NCI-H146 treated with DMSO at 0.1 percent for 48 hours (cell line): ENCODE measurements at regions not wholly inside any gene's neighbourhood (a gene's known extent, or its start where the extent isn't known, plus 50 kb on each side); places are given as distances from the start of the nearest gene placed in this dataset.
A peak's percentile ranks its signal among the peaks of the same experiment; 100 is the strongest.
"Not testable (repeated sequence)": the region's sequence is repeated elsewhere in the genome, so short reads cannot be mapped to it uniquely, and the experiment has no call there.

ENCODE experiments used
- DNase-seq: peaks from one replicate; lab custom pipeline; 2025; ENCODE audit not compliant: unreplicated experiment; lab: John Stamatoyannopoulos, UW

GRCh38 chr10:21157664-21158063 lies 260.6 kb upstream of the NEBL start:
- no peak for DNase-seq

GRCh38 chr10:21150166-21150565 lies 253.1 kb upstream of the NEBL start:
- DNase-seq = no peak

DNA sequence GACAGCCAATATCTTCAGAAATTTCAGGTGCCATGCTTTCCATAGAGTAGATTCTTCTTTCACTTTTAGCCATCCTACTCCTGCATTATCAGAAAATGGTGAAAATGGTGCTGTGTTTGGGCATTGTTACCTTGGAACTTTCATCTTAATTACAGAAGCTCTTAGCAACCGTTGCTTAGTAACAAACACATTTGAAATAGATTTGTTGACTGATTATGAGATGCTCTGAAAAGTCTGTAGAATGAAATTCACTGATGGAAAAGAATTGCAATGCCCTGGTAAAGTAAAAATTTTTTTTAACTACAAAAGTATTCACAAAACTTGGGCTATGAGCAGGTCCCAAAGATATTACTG lies 249.3 kb upstream of the NEBL start:
- DNase-seq = peak; percentile 21

DNA sequence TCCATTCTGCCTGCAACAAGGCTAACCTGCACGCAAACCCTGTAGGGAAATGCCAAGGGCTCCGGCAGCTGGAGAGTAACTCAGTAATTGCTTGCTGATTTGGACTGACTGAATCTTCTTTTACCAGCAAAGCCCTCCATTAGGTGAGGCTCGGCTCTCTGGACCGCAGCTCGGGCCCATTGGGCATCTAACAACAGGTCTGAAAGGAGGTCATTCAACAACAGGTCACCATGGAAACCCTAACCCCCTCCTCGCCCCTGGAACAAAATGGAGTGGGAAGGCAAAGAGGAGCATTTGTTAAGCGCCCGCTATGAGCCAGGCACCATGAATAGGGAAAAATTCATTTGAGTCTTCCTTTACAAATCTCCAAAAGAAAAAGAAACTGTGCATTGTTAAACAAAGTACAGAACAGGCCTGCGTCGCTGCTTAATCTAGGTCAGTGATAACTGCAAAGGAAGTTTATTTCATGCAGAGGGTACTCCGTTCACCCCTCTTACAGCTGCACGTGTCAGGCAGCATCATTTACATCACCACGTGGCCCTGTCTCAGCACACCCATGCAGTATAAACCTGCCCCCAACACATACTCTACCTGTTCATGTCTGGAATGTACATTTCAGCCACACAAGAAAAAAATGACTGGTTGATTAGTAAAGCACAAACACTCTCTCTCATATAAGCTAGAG lies 248.8 kb upstream of the NEBL start:
- DNase-seq = no peak

DNA sequence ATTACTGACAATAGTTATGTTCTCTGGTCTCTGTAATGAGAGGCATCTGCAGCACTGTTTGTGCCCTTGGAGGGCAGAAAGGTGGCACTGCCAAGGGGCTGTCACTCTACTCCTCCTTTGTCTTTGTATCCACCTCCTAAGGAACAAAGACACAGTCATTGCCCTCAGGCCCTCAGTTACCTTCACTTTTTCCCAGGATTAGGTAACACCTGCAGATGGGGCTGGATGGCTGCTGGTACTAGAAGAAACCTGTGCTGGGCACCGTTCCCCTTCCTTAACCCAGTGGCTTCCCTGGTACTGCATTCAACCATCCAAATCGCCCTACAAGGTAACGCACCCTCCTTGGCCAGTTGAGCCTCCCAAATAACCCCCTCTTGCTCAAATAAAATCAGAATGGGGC lies 246.9 kb upstream of the NEBL start:
- no peak for DNase-seq

- no peak for DNase-seq
Measured at GRCh38 chr10:21141946-21142492, 244.9 kb upstream of the NEBL start.

- DNase-seq = peak; percentile 88
Measured at GRCh38 chr10:21138769-21139340, 241.7 kb upstream of the NEBL start.

GRCh38 chr10:21135023-21135931 lies 238.2 kb upstream of the NEBL start:
- no peak for DNase-seq

DNA sequence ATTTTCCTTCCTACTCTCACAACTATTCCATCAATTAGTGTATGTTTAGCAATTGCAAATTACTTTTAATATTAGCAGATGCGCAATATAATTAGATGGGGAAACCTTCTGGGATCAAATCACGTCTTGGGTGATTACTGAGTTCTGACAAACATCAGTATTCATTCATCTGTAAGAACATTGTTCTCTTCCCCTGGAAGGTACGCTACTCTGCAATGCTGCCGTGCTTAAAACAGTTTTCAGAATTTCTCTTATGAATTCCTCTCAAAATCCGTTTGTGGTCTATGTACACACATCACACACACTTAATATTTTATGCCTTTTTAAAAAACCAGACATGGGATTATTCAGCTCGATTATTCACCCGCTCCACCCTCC lies 237.5 kb upstream of the NEBL start:
- no peak for DNase-seq

DNA sequence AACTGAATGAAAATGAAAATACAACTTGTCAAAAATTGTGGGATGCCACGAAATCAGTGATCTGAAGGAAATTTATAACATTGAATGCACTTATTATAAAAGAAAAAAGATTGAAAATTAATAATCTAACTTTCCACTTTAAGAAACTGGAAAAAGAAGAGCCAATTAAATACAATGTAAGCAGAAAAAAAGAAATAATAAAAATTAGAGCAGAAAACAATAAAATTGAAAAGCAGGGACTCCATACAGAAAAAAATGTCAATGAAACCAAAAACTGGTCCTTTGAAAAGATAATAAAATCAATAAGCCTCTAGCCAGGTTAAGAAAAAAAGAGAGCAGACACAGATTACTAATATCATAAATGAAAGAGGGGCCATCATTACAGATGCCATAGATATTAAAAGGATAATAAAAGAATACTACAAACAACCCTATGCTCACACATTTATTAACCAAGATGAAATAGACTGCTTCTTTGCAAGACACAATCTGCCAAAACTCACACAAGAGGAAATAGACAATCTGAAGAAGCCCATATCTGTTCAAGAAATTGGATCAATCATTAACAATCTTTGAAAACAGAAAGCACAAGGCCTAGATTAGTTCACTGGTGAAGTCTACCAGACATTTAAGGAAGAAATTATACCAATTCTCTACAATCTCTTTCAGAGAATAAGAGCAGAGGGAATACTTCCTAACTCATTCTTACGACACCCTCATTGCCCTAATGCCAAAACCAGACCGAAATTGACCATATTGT lies 233.8 kb upstream of the NEBL start:
- no peak for DNase-seq

- peak; percentile 47 for DNase-seq
Measured at GRCh38 chr10:21130108-21130507, 233.0 kb upstream of the NEBL start.

DNA sequence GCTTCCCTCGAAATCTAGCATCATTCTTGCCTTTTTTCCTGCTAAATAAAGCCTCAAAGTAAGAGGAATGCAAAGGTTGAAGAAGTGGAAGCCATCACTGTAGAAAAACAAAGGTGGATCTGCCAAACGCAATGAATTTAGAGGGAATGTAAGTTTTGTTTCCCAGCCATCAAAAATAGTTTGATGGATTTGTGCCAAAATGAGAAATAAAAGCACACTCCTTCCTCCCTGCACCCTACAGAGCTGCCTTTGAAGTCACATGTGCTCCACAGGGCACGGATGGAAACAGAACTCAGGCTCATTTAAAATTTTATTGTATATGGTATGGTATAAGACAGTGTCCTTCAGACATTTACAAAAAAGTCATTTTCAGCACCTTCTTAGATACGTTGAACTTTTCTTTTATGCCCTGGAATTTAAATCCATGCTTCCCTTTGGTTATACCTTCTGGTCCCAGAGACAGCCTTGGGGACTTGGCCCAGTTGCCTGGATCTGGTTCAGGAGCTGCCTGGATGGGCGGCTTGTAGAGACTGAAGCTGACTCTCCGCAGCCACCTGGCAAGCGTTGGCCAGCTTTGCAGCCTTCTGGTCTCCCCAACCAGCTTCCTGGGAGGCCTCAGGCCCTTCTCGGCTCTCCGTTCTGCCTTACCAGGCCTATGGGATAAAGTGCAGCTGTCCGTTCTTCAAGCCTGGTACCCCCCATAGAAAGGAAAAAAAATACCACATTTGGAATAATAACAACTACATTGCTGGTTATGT lies 228.5 kb upstream of the NEBL start:
- no peak for DNase-seq

- DNase-seq = no peak
Measured at GRCh38 chr10:21122907-21123306, 225.8 kb upstream of the NEBL start.

DNA sequence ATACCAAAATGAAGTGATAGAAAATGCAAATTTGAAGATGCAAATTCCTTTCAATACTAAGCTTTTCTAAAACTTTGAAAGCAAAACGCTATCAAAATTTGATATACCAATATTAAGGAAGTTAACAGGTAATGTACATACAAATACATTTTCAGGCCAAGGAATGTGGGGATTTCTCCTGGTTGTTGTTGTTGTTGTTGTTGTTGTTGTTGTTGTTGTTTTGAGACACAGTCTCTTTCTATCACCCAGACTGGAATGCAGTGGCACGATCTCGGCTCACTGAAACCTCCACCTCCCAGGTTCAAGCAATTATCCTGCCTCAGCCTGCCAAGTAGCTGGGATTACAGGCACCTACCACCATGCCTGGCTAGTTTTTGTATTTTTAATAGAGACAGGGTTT lies 224.7 kb upstream of the NEBL start:
- DNase-seq = not testable (repeated sequence)

DNA sequence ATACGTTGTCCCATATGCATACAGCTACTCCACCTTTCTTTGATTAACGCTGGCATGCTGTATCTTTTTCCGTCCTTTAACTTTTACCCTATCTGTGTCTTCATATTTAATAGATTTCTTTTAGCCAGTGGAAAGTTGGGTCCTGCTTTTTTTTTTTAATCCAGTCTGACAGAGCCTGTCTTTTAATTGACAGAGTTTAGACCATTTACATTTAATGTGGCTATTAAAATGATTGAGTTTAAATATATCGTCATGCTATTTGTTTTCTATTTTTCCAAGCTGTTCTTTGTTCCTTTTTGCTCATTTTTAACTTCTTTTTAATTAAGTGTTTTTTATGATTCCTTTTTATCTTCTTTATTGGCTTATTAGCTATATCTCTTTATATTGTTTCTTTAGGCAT lies 217.6 kb upstream of the NEBL start:
- no peak for DNase-seq

DNA sequence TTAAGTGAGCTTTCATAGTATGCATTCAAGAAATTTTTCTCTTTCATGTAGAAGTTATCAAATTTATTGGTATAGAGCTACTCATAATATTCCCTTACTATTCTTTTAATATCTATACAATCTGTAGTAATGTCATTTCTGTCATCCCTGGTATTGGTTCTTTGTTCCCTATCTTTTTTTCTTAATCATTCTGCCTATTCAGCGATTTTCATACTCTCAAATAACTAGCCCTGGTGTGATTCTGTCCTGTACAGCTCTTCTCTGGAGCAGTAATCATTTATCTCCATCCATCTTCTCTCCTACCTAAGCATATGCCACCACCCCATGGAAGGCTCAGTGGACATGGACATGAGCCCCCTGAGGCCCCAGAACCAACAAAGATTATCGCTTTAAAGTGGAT lies 213.2 kb upstream of the NEBL start:
- DNase-seq = no peak

- DNase-seq = not testable (repeated sequence)
Measured at GRCh38 chr10:21106931-21107330, 209.8 kb upstream of the NEBL start.

GRCh38 chr10:21105331-21105730 lies 208.2 kb upstream of the NEBL start:
- DNase-seq = not testable (repeated sequence)

GRCh38 chr10:21100871-21101514 lies 203.9 kb upstream of the NEBL start:
- no peak for DNase-seq

DNA sequence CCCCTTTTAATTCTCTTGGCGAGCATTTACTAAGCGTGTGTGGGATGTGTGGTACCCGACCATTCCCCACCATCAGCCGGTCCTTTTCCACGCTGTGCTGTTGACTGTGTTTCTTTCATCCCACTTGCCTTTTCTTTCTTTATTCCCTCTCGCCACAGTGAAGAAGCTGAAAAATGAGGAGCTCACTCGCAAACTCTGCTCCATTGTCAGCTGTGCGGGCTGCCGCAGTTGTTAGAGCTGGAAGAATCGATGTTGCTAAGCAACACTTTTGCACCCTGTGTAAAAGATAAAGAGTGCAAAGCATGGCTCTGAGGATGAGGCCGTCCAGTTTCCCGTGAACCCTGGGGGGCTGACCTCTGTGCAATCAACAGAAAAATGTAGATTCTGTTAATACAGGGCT lies 203.1 kb upstream of the NEBL start:
- no peak for DNase-seq
